ENCODE measurements at regions not wholly inside any gene's neighbourhood (a gene's known extent, or its start where the extent isn't known, plus 50 kb on each side); places are given as distances from the start of the nearest gene placed in this dataset.

DNA sequence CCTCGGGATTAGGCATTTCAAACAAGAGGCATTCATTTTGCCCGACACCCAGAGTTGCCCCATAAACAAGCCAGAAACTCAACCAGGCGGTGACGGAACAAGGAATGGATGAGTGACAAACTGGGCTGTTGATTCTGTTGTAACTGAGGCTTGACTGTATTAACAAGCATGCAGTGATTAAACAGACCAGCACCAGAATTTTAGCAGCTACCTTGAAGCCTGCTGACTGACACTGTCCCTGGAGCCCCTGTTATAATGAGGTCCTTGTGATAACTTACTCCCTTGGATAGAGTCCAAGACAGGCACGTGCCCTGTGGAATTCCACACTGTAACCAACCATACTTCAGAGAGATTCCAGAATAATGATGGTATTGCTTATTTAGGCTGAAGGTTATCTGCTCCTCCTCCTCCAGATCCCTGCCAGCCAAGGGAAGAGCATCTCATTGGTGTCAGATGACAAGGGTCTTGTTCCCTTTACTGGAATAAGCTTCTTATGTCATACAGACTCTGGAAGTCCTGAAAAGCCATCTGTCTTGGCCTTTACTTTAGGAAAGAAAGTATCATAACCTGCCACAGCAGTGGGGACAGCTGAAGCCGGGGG, 97.1 kb upstream of the RMDN2 start:
- TF ChIP-seq CTCF (IDR thresholded peaks at IDR 0.05) = no peak
- DNase-seq (ENCODE audit: low spot score) (no peak), ATAC-seq (ENCODE audit: low FRiP score) (no peak)

DNA sequence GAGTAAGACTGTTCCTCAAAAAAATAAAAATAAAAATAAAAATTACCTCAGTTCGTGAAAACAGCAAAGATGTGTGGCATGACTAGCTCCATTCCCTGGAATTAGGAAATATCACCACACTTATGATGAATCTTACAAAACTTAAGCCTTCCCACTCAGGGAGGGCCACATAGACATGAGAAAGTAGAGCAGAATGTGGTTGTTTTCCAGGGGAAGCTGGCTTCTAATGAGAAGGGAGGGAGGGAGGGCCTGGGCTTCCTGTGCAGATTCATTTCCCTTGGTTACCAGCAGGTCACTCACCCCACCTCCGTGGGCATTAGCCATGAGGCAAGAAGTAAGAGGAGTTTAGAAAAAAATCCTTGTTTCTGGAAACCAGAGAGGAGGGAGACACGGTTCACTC, 95.9 kb upstream of the RMDN2 start:
- no peak for DNase-seq (ENCODE audit: low spot score)
- no peak for TF ChIP-seq CTCF (IDR thresholded peaks at IDR 0.05)
- ATAC-seq (ENCODE audit: low FRiP score) = peak; percentile 71

DNA sequence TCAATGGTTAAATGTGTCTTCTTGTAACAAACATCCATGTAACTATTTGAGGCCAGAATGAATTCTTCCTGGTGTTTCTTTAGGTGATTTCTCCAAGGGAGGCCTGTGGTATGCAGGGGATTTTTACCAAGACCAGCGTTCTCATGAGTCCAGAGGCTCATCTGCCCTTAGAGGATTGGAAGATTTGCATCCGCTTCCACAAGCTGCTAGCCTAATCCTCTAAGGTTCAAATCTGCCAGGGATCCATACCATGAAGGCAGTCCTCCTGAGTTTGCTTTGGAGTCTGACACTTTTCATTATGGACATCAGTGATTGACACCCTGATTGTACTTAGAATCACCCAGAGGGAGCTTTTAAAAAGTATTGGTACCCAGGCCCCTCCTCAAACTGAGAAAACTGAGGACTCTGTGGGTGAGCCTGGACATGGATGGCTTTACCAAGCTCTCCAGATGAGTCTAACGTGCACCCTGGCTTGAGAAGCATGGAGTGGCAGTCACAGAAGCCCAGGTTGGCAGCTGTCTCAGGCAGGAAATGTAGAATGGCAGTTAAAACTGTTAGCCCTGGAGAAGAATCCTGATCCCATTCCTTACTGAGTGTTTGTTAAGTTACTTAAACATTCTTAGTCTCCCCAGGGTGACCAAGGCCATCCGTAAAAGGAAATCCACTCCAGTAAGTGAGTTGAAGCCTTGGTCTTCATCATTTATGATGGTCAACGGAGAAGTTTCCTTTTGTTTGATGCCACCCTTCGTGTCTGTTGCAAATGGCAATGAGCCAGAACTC, 95.3 kb upstream of the RMDN2 start:
- no peak for DNase-seq (ENCODE audit: low spot score)
- no peak for ATAC-seq (ENCODE audit: low FRiP score)
- TF ChIP-seq CTCF (IDR thresholded peaks at IDR 0.05) = no peak

DNA sequence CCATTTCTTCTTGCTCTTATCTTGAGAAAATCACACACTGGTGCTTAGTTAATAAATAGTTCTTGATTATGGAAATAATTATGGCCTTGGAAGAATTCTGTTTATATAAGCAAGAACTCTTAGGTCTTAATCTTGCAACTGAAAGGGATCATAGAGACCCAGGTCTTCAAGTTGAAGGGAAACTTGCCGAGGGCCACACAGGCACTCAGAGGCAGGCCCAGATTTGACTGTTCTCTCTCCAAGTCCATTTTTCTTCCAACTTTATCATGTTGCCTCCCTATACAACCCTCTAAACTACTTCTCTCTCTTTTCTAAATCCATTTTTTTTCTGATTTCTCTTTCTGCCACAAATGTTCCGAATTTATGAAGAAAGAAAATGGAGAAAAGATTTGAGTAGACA, 94.5 kb upstream of the RMDN2 start:
- TF ChIP-seq CTCF (IDR thresholded peaks at IDR 0.05) = no peak
- no peak for DNase-seq (ENCODE audit: low spot score)
- no peak for ATAC-seq (ENCODE audit: low FRiP score)

DNA sequence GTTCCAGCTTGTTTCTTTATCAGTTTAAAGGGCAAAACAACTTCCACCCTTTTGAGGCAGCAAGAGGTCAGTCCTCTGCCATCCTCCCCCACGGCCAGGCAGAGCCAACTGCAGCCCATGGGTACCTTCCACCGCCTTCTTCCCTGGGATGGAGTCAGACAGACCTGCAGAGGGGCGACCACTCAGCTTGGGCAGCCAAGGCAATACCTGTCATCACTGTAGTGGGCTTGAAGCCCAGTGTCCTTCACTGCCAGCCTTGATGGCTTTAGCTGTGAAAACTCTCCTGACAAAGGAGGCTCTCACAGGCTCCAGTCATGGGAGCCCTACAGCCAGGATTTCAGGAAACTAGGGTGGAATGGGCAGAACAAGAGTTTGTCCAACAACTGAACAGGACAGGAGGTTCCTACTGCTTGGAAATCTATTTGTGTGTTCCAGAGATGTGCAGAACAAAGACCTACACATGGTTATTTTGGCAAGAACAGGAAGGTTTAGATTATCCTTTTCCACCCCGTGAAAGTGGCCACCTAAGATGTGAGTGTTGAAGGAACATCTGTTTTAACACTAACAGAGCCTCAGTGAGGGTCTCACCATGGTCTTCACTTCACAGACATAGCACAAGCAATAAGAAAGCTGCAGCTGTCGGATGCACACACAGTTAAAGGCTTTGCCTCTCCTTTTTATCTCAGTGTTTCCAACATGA, 93.9 kb upstream of the RMDN2 start:
- TF ChIP-seq CTCF (IDR thresholded peaks at IDR 0.05) = no peak
- DNase-seq (ENCODE audit: low spot score) (no peak), ATAC-seq (ENCODE audit: low FRiP score) (no peak)

DNA sequence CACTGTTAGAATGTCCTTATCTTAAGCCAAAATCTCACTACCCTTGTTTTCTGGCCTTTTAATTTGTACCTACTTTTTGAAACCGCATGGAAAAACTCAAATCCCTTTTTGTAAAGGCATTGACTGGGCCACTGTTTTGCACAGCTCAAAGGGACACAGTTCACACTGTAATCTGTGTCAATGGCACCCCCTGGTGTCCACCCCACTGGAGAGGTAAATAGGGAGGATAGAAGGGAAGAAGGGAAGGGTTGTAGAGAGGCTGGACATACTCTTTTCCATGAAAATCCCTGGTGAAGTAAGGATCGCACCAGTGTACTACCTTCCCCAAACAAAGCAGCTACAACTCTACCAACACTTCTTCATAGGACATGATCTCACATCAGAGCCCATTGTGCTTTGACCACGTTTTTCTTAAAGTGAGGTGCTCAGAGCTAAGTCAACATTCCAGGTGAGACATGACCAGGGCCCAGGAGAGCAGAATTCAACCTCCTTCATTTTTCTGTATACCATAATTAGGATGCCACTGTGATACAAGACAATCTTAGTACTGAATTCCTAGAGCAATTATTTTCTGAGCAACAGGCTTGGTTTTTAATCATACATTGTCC, 92.4 kb upstream of the RMDN2 start:
- peak; percentile 98 for DNase-seq (ENCODE audit: low spot score)

More for the DNA sequence above, 92.4 kb upstream of the RMDN2 start:
- no peak for ATAC-seq (ENCODE audit: low FRiP score)
- TF ChIP-seq CTCF (IDR thresholded peaks at IDR 0.05) = peak in 1 of 3 donors; percentile 53
